Trophoblast cell (in vitro differentiated cells and primary cell): ENCODE measurements at regions not wholly inside any gene's neighbourhood (a gene's known extent, or its start where the extent isn't known, plus 50 kb on each side); places are given as distances from the start of the nearest gene placed in this dataset.

Experiments
- DNase-seq, 2 donors: peaks; one replicate each; pipeline ENCODE4 v3.0.0-alpha.2; 2016
- H2AFZ ChIP-seq: 2 replicates; pipeline ENCODE4 v1.6.1; 2013; ENCODE audit warnings: low read length, moderate library complexity, mild to moderate bottlenecking; ENCODE audit not compliant: insufficient read depth, poor library complexity
- H2AK5ac ChIP-seq: 2 replicates; pipeline ENCODE4 v1.6.1; 2013; ENCODE audit warnings: mild to moderate bottlenecking, low read length
- H2BK120ac ChIP-seq: 2 replicates; pipeline ENCODE4 v1.6.1; 2013; ENCODE audit warnings: low read length, mild to moderate bottlenecking, moderate library complexity; ENCODE audit not compliant: insufficient read depth, poor library complexity
- H2BK12ac ChIP-seq: 2 replicates; pipeline ENCODE4 v1.6.1; 2013; ENCODE audit warnings: mild to moderate bottlenecking, low read length, moderate library complexity
- H2BK5ac ChIP-seq: 2 replicates; pipeline ENCODE4 v1.6.1; 2013; ENCODE audit warnings: low read length, low read depth, moderate library complexity, mild to moderate bottlenecking; ENCODE audit not compliant: poor library complexity
- H3K14ac ChIP-seq: 2 replicates; pipeline ENCODE4 v1.6.1; 2013; ENCODE audit warnings: mild to moderate bottlenecking, low read length
- H3K18ac ChIP-seq: 2 replicates; pipeline ENCODE4 v1.6.1; 2013; ENCODE audit warnings: mild to moderate bottlenecking, low read length
- H3K23ac ChIP-seq: 2 replicates; pipeline ENCODE4 v1.6.1; 2013; ENCODE audit warnings: low read length
- H3K27ac ChIP-seq: 2 replicates; pipeline ENCODE4 v1.5.1; 2013; ENCODE audit warnings: low read depth, mild to moderate bottlenecking, inconsistent platforms, low read length, moderate library complexity
- H3K27me3 ChIP-seq: 2 replicates; pipeline ENCODE4 v1.6.1; 2013; ENCODE audit warnings: inconsistent platforms, mild to moderate bottlenecking, low read length, moderate library complexity; ENCODE audit not compliant: insufficient read depth
- H3K36me3 ChIP-seq, 2 experiments: 1 replicate in 1 of 2; 2 replicates in 1 of 2; pipeline ENCODE4 v1.6.1; 2013; ENCODE audit warnings: low read length in 2 of 2, mild to moderate bottlenecking in 2 of 2, moderate library complexity in 1 of 2; ENCODE audit not compliant: insufficient read depth in 2 of 2, control insufficient read depth in 1 of 2
- H3K4ac ChIP-seq: 2 replicates; pipeline ENCODE4 v1.6.1; 2013; ENCODE audit warnings: low read depth, mild to moderate bottlenecking, low read length, moderate library complexity
- H3K4me1 ChIP-seq, 2 experiments: 1 replicate in 1 of 2; 2 replicates in 1 of 2; pipeline ENCODE4 v1.6.1; 2013; ENCODE audit warnings: low read length in 2 of 2, mild to moderate bottlenecking in 2 of 2, moderate library complexity in 1 of 2; ENCODE audit not compliant: insufficient read depth in 2 of 2, control insufficient read depth in 1 of 2
- H3K4me2 ChIP-seq: 2 replicates; pipeline ENCODE4 v1.6.1; 2013; ENCODE audit warnings: inconsistent platforms, mild to moderate bottlenecking, low read length, moderate library complexity
- H3K4me3 ChIP-seq: 2 replicates; pipeline ENCODE4 v1.5.1; 2013; ENCODE audit warnings: mild to moderate bottlenecking, low read depth, low read length, inconsistent platforms
- H3K79me1 ChIP-seq: one replicate; pipeline ENCODE4 v1.6.1; 2013; ENCODE audit warnings: low read length
- H3K79me2 ChIP-seq: 2 replicates; pipeline ENCODE4 v1.6.1; 2013; ENCODE audit warnings: low read length, mild to moderate bottlenecking; ENCODE audit not compliant: control insufficient read depth, insufficient read depth, poor library complexity
- H3K9ac ChIP-seq: 2 replicates; pipeline ENCODE4 v1.6.1; 2013; ENCODE audit warnings: mild to moderate bottlenecking, low read length
- H3K9me3 ChIP-seq: 2 replicates; pipeline ENCODE4 v1.6.1; 2013; ENCODE audit warnings: low read depth, mild to moderate bottlenecking, control low read depth, inconsistent platforms, low read length; ENCODE audit not compliant: insufficient read depth
- H4K12ac ChIP-seq: 2 replicates; pipeline ENCODE4 v1.6.1; 2013; ENCODE audit warnings: low read depth, mild to moderate bottlenecking, low read length, moderate library complexity
- H4K8ac ChIP-seq: 2 replicates; pipeline ENCODE4 v1.6.1; 2013; ENCODE audit warnings: low read depth, mild to moderate bottlenecking, low read length, moderate library complexity
- H4K91ac ChIP-seq: one replicate; pipeline ENCODE4 v1.6.1; 2013; ENCODE audit warnings: low read depth, mild to moderate bottlenecking, low read length, moderate library complexity
- WGBS: extraction: QIAGEN DNeasy Blood & Tissue Kit; methylation state at CpG from one replicate; pipeline ENCODE4 v1.1.7; 2013; ENCODE audit warnings: missing lambda C conversion rate; ENCODE audit not compliant: insufficient read length, insufficient coverage; ENCODE audit errors: extremely low coverage; 5-methylcytosine and 5-hydroxymethylcytosine counted together

DNA sequence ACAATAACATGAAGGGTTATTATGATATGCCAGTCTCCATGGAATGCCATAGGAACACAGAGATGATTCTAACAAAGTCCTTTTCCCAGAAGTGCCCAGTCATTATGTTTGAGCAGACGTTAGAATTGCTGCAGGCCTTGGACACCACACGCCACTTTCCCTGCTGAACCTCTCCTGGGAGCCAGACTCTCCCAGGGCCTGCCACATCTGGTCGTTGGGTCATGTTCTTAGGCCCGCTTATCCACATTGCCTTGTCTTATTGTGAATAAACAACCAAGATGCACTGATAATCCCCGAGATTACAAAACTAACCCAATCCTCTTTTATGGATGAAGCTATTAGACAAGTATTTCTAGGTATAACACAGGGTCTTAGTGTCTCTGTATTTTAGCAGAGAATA is 276.5 kb upstream of the CITED2 start:
- Histone ChIP-seq H2BK5ac (no peak overlapping the region), H3K14ac (no peak overlapping the region), H3K23ac (no peak overlapping the region), H4K12ac (no peak overlapping the region), H3K36me3 (no peaks in the 10 kb centered on the region), H3K9ac (no peak overlapping the region), H4K91ac (no peak overlapping the region), H3K9me3 (no peaks in the 10 kb centered on the region), H2BK120ac (no peak overlapping the region), H3K27ac (no peak overlapping the region), H3K79me1 (peaks cover 3% of the 10 kb centered on the region), H3K79me2 (no peaks in the 10 kb centered on the region), H4K8ac (no peak overlapping the region), H3K4me2 (no peak overlapping the region), H3K27me3 (no peaks in the 10 kb centered on the region), H2BK12ac (no peak overlapping the region), H2AK5ac (no peak overlapping the region), H3K4me1 (peaks cover 5 to 17% of the 10 kb centered on the region in 2 experiments), H3K4ac (no peak overlapping the region), H3K18ac (no peak overlapping the region), H3K4me3 (no peak overlapping the region), H2AFZ (no peak overlapping the region)
- WGBS, result no CpG with 5 or more reads among the region's 5 CpGs
- no peak for DNase-seq

DNA sequence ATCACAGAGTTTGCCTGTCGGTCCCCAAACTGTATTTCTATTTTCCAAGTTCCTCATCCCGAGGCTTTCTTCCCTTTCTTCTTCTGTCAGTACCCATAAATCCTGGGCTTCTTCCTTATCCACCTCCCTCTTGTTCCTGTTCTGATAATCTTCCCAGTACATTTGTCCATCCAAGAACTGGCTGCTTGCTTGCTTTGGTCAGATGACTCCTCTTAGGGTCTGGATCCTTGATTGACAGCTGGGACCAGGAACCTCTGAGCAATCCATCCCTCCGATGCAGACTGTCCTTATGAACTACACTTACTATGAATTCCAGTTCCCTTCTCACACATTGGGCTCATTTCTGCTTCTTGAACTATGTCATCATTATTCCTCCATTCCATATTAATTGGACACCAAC is 275.3 kb upstream of the CITED2 start:
- Histone ChIP-seq H4K91ac (no peak overlapping the region), H4K12ac (no peak overlapping the region), H3K9ac (no peak overlapping the region), H3K79me2 (no peaks in the 10 kb centered on the region), H3K79me1 (peaks cover 7% of the 10 kb centered on the region), H3K4me2 (no peak overlapping the region), H3K23ac (no peak overlapping the region), H2AFZ (no peak overlapping the region), H2AK5ac (no peak overlapping the region), H3K4ac (no peak overlapping the region), H3K9me3 (no peaks in the 10 kb centered on the region), H2BK120ac (no peak overlapping the region), H4K8ac (no peak overlapping the region), H2BK12ac (peak overlapping the region; percentile 25), H3K14ac (no peak overlapping the region), H3K36me3 (no peaks in the 10 kb centered on the region), H3K4me3 (no peak overlapping the region), H3K27me3 (no peaks in the 10 kb centered on the region), H2BK5ac (no peak overlapping the region), H3K27ac (no peak overlapping the region), H3K18ac (no peak overlapping the region), H3K4me1 (peaks cover 10% of the 10 kb centered on the region in 2 experiments)
- no CpG with 5 or more reads among the region's 3 CpGs for WGBS
- no peak for DNase-seq

DNA sequence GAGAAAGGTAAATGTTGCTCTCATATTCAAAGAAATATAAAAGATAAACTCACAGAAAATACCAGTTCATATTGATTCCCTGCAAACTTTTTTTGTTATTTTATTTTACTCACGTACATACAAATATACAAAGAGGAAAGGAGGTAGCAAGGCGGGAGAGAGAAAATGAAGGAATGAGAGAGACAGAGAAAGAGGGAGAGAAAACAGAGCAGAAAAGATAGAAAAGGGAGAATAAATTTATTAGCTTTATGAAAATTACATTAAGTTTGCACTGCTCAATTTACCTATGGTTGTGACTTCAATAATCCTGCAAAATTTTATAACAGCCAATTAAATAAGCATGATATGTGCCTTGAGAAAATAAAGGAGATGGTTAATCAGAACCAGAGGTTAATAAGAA is 274.7 kb upstream of the CITED2 start:
- H2AFZ ChIP-seq, result no peak overlapping the region
- H3K9ac ChIP-seq, result no peak overlapping the region
- peaks cover 11% of the 10 kb centered on the region in 2 experiments for H3K4me1 ChIP-seq
- no peaks in the 10 kb centered on the region for H3K9me3 ChIP-seq
- H2BK12ac ChIP-seq, result no peak overlapping the region
- H2AK5ac ChIP-seq, result no peak overlapping the region
- H3K23ac ChIP-seq, result no peak overlapping the region
- H3K27me3 ChIP-seq, result no peaks in the 10 kb centered on the region
- no peak overlapping the region for H3K18ac ChIP-seq
- H3K79me2 ChIP-seq, result no peaks in the 10 kb centered on the region
- H4K8ac ChIP-seq, result no peak overlapping the region
- H3K4ac ChIP-seq, result no peak overlapping the region
- H4K12ac ChIP-seq, result no peak overlapping the region
- no peak overlapping the region for H2BK120ac ChIP-seq
- no peak overlapping the region for H4K91ac ChIP-seq
- no peak overlapping the region for H3K4me3 ChIP-seq
- H3K79me1 ChIP-seq, result peaks cover 7% of the 10 kb centered on the region
- no CpG with 5 or more reads among the region's 2 CpGs for WGBS
- no peak overlapping the region for H2BK5ac ChIP-seq
- H3K14ac ChIP-seq, result no peak overlapping the region
- DNase-seq, result no peak
- no peak overlapping the region for H3K4me2 ChIP-seq
- H3K36me3 ChIP-seq, result no peaks in the 10 kb centered on the region
- no peak overlapping the region for H3K27ac ChIP-seq

DNA sequence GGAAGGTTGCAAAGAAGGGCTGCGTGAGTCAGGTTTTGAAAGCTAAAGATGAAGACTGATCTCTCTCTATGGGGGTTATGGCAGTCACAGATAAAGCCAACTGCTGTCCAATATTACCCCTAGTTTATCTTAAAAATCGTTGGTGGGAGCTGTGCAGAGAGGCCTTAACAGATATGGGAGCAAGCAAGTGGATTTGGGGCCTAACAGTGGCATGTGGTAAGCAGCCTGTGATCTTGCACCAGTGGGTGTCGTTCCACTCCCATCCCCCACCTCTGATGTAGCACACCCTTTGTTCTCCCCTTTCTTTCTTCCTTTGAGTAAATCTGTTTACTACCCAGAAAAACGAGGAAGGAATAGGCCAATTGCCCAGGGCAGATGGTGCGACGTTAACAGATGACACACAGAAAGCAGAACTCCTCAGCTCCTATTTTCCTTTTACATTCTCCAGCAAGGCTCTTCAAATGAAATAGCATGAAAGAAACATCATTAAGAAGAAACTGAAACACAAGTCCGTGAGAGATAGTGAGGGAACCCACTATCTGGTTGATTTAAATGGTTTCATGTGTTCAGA is 274.1 kb upstream of the CITED2 start:
- no peak overlapping the region for H4K91ac ChIP-seq
- no peak overlapping the region for H4K12ac ChIP-seq
- H3K4me2 ChIP-seq, result no peak overlapping the region
- H3K4ac ChIP-seq, result no peak overlapping the region
- no peak overlapping the region for H3K23ac ChIP-seq
- no peak overlapping the region for H3K14ac ChIP-seq
- H3K9ac ChIP-seq, result no peak overlapping the region
- H3K36me3 ChIP-seq, result no peaks in the 10 kb centered on the region
- H3K79me1 ChIP-seq, result peaks cover 12% of the 10 kb centered on the region
- no peak overlapping the region for H3K4me3 ChIP-seq
- H3K27ac ChIP-seq, result no peak overlapping the region
- no peaks in the 10 kb centered on the region for H3K27me3 ChIP-seq
- no peak overlapping the region for H2AFZ ChIP-seq
- no peak for DNase-seq
- H2BK12ac ChIP-seq, result no peak overlapping the region
- no peak overlapping the region for H4K8ac ChIP-seq
- H2AK5ac ChIP-seq, result no peak overlapping the region
- peaks cover 14 to 15% of the 10 kb centered on the region in 2 experiments for H3K4me1 ChIP-seq
- no peak overlapping the region for H2BK5ac ChIP-seq
- no peak overlapping the region for H3K18ac ChIP-seq
- no CpG with 5 or more reads among the region's 7 CpGs for WGBS
- H3K79me2 ChIP-seq, result peaks cover 2% of the 10 kb centered on the region
- no peak overlapping the region for H2BK120ac ChIP-seq
- H3K9me3 ChIP-seq, result no peaks in the 10 kb centered on the region
